Retinal pigment epithelial cell (primary cell): ENCODE measurements at regions not wholly inside any gene's neighbourhood (a gene's known extent, or its start where the extent isn't known, plus 50 kb on each side); places are given as distances from the start of the nearest gene placed in this dataset.

Source experiments
- DNase-seq: peaks from one replicate; pipeline ENCODE4 v3.0.0-alpha.2; 2010; ENCODE audit warnings: low read depth
- H3K4me3 ChIP-seq: 2 replicates; pipeline ENCODE4 v1.5.1; 2011; ENCODE audit warnings: mild to moderate bottlenecking, low read length, control low read depth, moderate library complexity
- CTCF ChIP-seq: conservative IDR thresholded peaks from 2 replicates; pipeline ENCODE4 v1.5.1; 2011; ENCODE audit warnings: low read depth, low read length, control low read depth, inconsistent platforms

GRCh38 chr6:133648581-133648980 lies 240.3 kb upstream of the TCF21 start:
- no peak for TF ChIP-seq CTCF
- no peak for DNase-seq
- no peak overlapping the region for H3K4me3 ChIP-seq

GRCh38 chr6:133671376-133671775 lies 217.5 kb upstream of the TCF21 start:
- no peak overlapping the region for H3K4me3 ChIP-seq
- DNase-seq: no peak
- no peak for TF ChIP-seq CTCF

- no peak overlapping the region for H3K4me3 ChIP-seq
- no peak for DNase-seq
- TF ChIP-seq CTCF: no peak
Observed at GRCh38 chr6:133673056-133673455, 215.9 kb upstream of the TCF21 start.

DNA sequence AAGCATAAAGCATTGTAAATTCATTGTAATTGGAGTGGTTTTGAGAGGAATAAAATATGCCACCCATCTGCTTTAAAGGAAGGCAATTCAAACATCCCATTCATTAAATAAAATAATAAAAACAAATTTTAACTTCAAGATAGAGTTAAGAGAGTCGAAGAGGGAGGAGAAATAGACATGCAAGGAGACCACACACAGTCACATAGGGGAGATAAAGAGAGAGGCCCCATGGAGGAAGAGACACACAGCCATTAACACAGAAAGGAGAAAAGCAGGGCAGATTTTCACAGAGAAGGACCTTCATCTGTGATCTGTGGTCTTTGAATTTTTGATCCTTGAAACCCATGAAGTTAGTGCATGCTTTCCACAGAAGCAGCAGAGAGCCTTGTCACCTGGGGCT lies 214.3 kb upstream of the TCF21 start:
- no peak for DNase-seq
- TF ChIP-seq CTCF: no peak
- no peak overlapping the region for H3K4me3 ChIP-seq

DNA sequence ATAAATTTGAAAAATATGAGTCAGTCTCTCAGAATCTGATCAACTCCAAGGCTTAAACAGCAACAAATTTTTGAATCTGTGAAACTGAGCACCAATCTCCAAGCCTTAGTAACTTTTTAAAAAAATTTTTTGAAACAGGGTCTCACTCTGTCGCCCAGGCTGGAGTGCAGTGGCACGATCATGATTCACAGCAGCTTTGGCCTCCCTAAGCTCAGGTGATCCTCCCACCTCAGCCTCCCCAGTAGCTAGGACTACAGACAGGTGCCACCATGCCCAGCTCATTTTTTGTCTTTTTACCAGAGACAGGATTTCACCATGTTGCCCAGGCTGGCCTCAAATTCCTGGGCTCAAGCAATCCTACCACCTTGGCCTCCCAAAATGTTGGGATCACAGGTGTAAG lies 207.9 kb upstream of the TCF21 start:
- no peak overlapping the region for H3K4me3 ChIP-seq
- DNase-seq: no peak
- TF ChIP-seq CTCF: no peak

DNA sequence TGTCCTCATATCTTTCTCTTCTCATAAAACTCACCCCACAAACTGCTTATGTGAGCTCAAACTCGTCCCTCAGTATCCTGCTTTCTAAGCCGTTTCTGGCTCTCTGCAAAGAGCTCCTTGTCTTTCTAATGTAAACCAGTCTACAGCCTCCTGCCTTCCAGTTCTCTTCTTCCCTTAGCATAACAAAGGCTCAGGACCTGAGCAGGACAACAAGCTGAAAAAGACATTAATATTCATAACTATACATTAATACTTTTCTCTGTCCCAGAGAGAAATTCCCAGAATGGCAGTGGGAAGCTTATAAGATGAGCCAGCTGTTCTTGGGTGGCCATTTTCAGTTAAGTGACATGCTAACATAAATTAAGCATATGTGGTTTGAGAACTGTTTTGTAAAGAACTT lies 207.0 kb upstream of the TCF21 start:
- TF ChIP-seq CTCF: no peak
- no peak overlapping the region for H3K4me3 ChIP-seq
- no peak for DNase-seq

DNA sequence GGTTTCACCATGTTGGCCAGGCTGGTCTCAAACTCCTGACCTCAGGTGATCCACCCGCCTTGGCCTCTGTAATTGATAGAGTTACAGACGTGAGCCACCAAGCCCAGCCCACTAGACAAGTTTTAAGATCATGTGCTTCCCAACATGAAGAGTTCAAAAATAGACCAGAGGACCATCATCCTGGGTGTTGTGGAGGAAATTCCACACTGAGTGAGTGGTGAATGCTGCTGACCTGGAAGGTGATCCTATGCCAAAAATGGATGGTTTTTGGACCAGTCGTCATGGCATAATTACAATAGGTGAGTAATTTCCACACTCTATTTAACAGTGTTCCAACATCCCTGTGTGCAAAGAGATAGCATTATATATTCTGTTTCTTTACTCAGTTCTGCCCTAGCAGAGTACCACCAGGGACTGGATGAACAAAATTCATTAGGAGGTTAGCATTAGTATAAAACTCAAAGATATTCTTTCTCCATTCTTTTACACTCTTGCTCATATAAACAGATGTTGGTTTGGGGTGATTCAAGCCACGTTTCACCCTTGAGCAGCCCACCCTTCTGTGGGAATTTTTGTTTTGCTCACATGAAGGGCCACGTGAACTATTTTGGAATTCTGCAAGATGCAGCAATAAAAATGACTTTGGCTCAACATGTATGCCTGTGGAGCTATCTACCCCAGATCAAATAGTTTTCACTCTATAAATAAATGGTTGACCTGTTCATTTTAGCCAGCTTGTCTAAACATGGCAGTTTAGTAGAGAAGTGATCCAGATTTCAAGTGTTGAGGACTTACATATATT lies 206.2 kb upstream of the TCF21 start:
- no peak overlapping the region for H3K4me3 ChIP-seq
- TF ChIP-seq CTCF: no peak
- no peak for DNase-seq
